ENCODE measurements at regions not wholly inside any gene's neighbourhood (a gene's known extent, or its start where the extent isn't known, plus 50 kb on each side); places are given as distances from the start of the nearest gene placed in this dataset.

DNA sequence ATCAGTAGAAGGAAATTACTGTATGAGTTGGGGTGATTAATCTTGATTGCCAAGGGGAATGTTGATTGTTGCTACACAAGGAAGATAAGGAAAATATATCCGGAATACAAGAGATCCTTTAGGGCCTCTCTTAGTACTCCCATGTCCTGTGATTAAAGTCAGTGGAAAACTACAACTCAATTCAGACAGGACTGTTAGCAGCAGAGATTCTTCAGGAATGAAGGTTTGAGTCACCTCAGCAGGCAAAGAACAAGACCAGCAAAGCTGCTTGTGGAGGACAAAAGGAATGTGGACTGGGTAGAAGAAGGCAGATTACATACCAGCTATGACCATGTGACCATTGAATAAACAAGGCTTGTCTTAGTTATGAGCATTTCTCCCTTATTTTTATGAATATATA lies 478.2 kb downstream of the BUD13 start:
- DNase-seq (ENCODE audit: extremely low read depth, low read depth): no peak
- no peak overlapping the region for H3K4me3 ChIP-seq (replicated peaks; ENCODE audit: low read depth, low read length)
- TF ChIP-seq, protein P1, sequence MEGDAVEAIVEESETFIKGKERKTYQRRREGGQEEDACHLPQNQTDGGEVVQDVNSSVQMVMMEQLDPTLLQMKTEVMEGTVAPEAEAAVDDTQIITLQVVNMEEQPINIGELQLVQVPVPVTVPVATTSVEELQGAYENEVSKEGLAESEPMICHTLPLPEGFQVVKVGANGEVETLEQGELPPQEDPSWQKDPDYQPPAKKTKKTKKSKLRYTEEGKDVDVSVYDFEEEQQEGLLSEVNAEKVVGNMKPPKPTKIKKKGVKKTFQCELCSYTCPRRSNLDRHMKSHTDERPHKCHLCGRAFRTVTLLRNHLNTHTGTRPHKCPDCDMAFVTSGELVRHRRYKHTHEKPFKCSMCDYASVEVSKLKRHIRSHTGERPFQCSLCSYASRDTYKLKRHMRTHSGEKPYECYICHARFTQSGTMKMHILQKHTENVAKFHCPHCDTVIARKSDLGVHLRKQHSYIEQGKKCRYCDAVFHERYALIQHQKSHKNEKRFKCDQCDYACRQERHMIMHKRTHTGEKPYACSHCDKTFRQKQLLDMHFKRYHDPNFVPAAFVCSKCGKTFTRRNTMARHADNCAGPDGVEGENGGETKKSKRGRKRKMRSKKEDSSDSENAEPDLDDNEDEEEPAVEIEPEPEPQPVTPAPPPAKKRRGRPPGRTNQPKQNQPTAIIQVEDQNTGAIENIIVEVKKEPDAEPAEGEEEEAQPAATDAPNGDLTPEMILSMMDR (IDR thresholded peaks at IDR 0.05; ENCODE audit: low read depth, low read length, missing control alignments): no peak

DNA sequence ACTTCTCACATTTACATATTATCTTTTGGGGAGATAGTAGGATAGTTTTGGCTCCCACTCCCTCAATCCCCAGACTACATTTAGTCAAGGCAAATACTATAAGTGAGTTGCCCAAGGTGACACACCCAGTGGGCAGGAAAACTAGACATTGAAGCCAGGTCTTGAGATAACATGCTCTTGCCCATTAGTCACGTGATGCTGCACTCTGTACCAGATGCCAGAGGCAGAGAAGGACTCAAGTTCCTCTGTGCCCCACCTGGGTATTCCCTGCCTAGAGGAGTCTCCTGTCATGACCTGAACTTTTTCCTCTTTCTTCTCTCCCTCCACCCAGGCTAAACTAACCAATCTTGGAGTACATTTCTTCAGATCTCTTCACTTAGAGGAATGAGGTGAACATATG lies 484.9 kb downstream of the BUD13 start:
- no peak for DNase-seq (ENCODE audit: extremely low read depth, low read depth)
- TF ChIP-seq, protein P1 (IDR thresholded peaks at IDR 0.05; ENCODE audit: low read depth, low read length, missing control alignments): no peak
- no peak overlapping the region for H3K4me3 ChIP-seq (replicated peaks; ENCODE audit: low read depth, low read length)

DNA sequence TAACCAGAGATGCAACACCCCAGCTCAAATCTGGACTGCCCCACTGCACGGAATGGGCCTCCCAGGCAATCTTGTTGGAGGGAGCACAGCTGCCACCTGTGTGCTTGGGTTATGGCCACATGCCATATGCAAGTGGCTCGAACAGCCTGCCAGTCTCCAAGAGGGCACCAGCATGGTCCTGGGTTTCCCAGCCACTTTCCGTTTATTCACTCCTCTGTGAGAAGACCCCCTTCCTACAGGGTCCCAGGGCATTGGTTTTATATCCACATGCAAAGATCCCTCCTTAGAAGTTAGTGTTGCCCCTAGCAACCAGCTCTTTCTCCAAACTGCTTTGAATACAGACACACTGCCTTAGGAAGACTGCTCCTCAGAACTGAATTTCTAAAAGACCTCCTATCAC lies 487.8 kb downstream of the BUD13 start:
- H3K4me3 ChIP-seq (replicated peaks; ENCODE audit: low read depth, low read length): no peak overlapping the region
- no peak for DNase-seq (ENCODE audit: extremely low read depth, low read depth)
- TF ChIP-seq, protein P1 (IDR thresholded peaks at IDR 0.05; ENCODE audit: low read depth, low read length, missing control alignments): no peak

DNA sequence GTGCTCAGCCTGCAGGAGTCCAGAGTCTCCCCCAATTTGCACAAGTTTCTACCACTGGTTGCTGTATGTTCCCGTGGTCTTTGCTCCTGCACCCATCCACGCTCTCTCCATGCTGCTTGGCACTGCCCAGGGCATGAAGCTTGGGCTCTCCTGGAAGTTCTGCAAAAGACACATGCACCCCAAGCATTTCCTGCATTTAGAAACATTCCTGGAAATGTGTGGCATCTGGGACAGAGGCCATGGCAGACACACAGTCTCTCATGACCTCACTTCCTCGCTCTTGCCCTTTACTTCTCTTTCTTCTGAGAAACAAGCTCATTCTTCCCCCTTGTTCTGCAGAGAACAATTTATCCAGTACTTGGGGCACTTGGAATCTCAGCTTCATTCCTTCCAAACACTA lies 489.5 kb downstream of the BUD13 start:
- TF ChIP-seq, protein P1 (IDR thresholded peaks at IDR 0.05; ENCODE audit: low read depth, low read length, missing control alignments): no peak
- DNase-seq (ENCODE audit: extremely low read depth, low read depth): no peak
- no peak overlapping the region for H3K4me3 ChIP-seq (replicated peaks; ENCODE audit: low read depth, low read length)

DNA sequence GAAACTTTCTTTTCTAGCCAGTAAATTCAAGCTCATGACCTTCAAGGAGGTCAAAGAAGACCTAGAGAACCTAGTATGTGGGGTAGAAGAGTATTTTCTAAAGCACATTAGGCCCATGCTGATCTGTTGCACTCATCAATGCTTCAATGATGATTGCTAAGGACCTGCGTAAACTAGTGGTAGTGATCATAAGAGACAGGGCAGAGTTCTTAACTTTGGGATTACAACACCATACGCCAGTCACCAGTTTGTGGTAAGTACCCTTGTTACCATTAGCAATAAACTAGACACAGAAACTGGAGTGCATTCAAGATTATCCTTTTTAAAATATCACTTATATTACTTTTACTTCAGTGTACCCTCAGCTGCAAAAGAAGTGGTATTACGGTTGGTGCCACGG lies 490.3 kb downstream of the BUD13 start:
- TF ChIP-seq, protein P1 (IDR thresholded peaks at IDR 0.05; ENCODE audit: low read depth, low read length, missing control alignments): no peak
- H3K4me3 ChIP-seq (replicated peaks; ENCODE audit: low read depth, low read length): no peak overlapping the region
- no peak for DNase-seq (ENCODE audit: extremely low read depth, low read depth)

DNA sequence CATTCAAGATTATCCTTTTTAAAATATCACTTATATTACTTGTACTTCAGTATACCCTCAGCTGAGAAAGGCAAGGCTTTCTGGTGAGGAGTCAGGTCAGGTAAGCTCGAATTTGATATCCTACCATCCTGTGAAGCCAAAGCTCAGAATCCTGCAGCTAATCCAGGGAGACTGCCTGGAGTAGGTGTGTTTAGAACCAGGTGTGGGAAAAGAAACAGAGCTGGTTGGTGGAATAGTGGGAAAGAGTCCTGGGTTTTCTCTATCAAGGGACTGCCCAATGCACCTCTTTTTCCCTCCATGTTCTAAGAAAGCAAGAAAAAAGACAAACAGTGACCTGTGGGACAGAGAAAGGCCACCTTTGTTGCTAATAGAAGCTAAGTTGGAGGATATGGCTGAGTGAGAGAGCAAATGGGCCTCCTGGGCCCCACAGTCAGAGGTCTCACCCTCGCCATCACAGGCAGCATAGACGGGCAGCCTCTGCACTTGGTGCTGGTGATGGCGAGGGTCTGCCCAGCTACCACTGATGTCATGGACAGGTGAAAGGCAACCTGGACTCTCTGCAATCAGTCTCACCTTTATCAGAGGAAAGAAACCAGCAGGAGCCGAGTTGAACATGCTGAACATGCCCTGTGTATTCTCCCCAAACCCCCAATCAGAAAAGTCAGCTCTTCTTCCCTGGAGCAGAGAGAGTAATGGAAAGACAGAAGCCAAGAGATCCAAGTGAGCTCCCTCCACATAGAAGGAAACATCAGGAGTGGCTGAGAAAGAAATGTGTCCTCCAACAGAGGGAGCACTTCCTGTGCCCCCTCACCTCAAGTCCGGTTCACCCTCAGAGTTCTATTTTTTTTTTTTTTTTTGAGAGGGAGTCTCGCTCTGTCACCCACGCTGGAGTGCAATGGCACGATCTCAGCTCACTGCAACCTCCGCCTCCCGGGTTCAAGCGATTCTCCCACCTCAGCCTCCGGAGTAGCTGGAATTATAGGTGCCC lies 491.3 kb downstream of the BUD13 start:
- H3K4me3 ChIP-seq (replicated peaks; ENCODE audit: low read depth, low read length): no peak overlapping the region
- TF ChIP-seq, protein P1 (IDR thresholded peaks at IDR 0.05; ENCODE audit: low read depth, low read length, missing control alignments): no peak
- DNase-seq (ENCODE audit: extremely low read depth, low read depth): no peak
